Kidney epithelial cell (primary cell): ENCODE measurements at regions not wholly inside any gene's neighbourhood (a gene's known extent, or its start where the extent isn't known, plus 50 kb on each side); places are given as distances from the start of the nearest gene placed in this dataset.

Experiments
- DNase-seq: peaks from one replicate; pipeline ENCODE4 v3.0.0-alpha.2; 2010; ENCODE audit warnings: low read depth
- H3K27me3 ChIP-seq: 2 replicates; pipeline ENCODE4 v1.6.0; 2011; ENCODE audit warnings: low read length; ENCODE audit not compliant: control insufficient read depth, insufficient read depth
- H3K36me3 ChIP-seq: 2 replicates; pipeline ENCODE4 v1.5.1; 2011; ENCODE audit warnings: low read length; ENCODE audit not compliant: control insufficient read depth, insufficient read depth
- H3K4me3 ChIP-seq: 2 replicates; pipeline ENCODE4 v1.5.1; 2011; ENCODE audit warnings: low read depth, mild to moderate bottlenecking, control low read depth, low read length
- TF ChIP-seq, protein P1 (sequence below): IDR thresholded peaks from 2 replicates; pipeline ENCODE4 v1.5.1; 2011; ENCODE audit warnings: mild to moderate bottlenecking, moderate library complexity, low read length, control low read depth, inconsistent platforms; ENCODE audit not compliant: insufficient read depth, poor library complexity, severe bottlenecking

DNA sequence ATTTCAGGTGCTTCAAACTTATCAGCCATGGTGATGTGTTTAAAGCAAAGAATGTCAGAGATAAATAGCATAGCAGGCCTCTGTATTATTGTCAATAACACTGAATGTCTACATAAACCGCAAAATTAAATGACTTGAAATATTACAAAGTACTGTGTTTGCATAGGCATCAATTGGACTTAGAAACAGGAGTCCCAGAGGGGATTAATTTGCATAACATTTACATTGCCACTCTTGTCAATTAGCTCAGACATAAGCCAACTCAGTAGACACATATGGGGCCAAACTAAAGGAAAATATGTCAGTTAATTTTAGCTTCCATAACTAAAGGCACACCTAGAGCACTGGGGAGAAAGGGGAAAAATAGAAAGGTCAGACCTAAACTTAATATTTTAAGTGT, 814.5 kb upstream of the NEGR1 start:
- Histone ChIP-seq H3K27me3 (no peaks in the 10 kb centered on the region), H3K36me3 (no peaks in the 10 kb centered on the region), H3K4me3 (no peak overlapping the region)
- TF ChIP-seq, protein P1, sequence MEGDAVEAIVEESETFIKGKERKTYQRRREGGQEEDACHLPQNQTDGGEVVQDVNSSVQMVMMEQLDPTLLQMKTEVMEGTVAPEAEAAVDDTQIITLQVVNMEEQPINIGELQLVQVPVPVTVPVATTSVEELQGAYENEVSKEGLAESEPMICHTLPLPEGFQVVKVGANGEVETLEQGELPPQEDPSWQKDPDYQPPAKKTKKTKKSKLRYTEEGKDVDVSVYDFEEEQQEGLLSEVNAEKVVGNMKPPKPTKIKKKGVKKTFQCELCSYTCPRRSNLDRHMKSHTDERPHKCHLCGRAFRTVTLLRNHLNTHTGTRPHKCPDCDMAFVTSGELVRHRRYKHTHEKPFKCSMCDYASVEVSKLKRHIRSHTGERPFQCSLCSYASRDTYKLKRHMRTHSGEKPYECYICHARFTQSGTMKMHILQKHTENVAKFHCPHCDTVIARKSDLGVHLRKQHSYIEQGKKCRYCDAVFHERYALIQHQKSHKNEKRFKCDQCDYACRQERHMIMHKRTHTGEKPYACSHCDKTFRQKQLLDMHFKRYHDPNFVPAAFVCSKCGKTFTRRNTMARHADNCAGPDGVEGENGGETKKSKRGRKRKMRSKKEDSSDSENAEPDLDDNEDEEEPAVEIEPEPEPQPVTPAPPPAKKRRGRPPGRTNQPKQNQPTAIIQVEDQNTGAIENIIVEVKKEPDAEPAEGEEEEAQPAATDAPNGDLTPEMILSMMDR: no peak
- no peak for DNase-seq

GRCh38 chr1:73092383-73092782, 810.0 kb upstream of the NEGR1 start:
- no peaks in the 10 kb centered on the region for H3K36me3 ChIP-seq
- no peaks in the 10 kb centered on the region for H3K27me3 ChIP-seq
- no peak overlapping the region for H3K4me3 ChIP-seq
- TF ChIP-seq, protein P1: no peak
- no peak for DNase-seq

DNA sequence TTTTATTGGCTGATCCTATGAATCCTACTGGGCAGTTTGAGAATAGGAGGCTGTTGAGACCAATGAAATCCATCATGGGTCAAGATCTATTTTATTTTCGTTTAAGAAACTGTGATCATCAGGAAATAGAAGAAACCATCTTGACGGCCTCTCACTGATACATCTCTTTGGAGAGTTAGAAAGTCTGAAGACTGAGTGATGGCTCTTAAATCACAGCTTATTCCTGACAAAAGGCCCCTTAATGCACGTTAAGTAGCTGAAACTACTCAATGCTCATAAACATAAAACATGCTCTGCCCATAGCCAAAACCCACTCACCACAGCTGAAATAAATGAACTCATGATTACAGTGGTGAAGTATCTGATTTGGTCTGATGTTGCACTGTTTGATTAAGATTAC, 784.5 kb upstream of the NEGR1 start:
- TF ChIP-seq, protein P1: no peak
- no peaks in the 10 kb centered on the region for H3K27me3 ChIP-seq
- H3K4me3 ChIP-seq: no peak overlapping the region
- no peak for DNase-seq
- H3K36me3 ChIP-seq: no peaks in the 10 kb centered on the region

GRCh38 chr1:73065339-73066041, 783.2 kb upstream of the NEGR1 start:
- TF ChIP-seq, protein P1: no peak
- no peak overlapping the region for H3K4me3 ChIP-seq
- H3K36me3 ChIP-seq: no peaks in the 10 kb centered on the region
- no peaks in the 10 kb centered on the region for H3K27me3 ChIP-seq
- no peak for DNase-seq

DNA sequence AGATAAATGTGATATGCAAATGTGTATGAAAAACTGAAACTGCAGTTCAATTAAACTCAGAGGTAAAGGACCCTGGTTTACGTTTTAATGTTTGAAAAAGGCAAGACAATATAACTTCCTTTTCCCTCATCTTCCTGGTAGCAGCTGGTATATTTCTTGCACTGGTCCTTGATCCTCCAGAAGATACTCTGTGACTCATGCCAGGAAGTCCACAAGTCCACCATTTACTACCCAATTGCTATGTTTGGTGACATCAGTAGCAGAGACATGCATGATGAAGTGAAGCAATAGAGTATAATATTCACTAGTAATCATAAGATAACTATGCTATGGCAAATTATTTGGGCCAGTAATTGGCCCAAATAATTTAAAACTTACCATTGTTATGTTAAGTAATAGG, 774.5 kb upstream of the NEGR1 start:
- DNase-seq: no peak
- Histone ChIP-seq H3K4me3 (no peak overlapping the region), H3K36me3 (no peaks in the 10 kb centered on the region), H3K27me3 (no peaks in the 10 kb centered on the region)
- TF ChIP-seq, protein P1: no peak
